GM12878 (cell line): ENCODE measurements at regions not wholly inside any gene's neighbourhood (a gene's known extent, or its start where the extent isn't known, plus 50 kb on each side); places are given as distances from the start of the nearest gene placed in this dataset.

Experiments used
- EP300 ChIP-seq, 2 experiments: fragments of 150-350 bp in 1 of 2; IDR thresholded peaks; 2 replicates each; pipeline ENCODE4 v1.6.1; 2011 to 2012; ENCODE audit warnings: low read depth in 2 of 2, low read length in 2 of 2, borderline replicate concordance in 1 of 2, improper control_type of control experiment in 1 of 2, inconsistent platforms in 1 of 2; ENCODE audit not compliant: control insufficient read depth in 1 of 2
- EZH2 ChIP-seq: IDR thresholded peaks from 2 replicates; pipeline ENCODE4 v1.6.1; 2012; ENCODE audit warnings: low read depth, mild to moderate bottlenecking, control low read depth, inconsistent platforms, low read length, borderline replicate concordance; ENCODE audit not compliant: control insufficient read depth
- NBN ChIP-seq: fragments of 450-650 bp; IDR thresholded peaks from 2 replicates; pipeline ENCODE4 v1.6.1; 2016
- TAF1 ChIP-seq: IDR thresholded peaks from 2 replicates; pipeline ENCODE4 v1.6.1; 2011; ENCODE audit warnings: mild to moderate bottlenecking, low read depth, low read length, borderline replicate concordance
- ZNF384 ChIP-seq: IDR thresholded peaks from 2 replicates; pipeline ENCODE4 v1.6.1; 2012; ENCODE audit warnings: low read depth, mild to moderate bottlenecking, low read length, improper control_type of control experiment, borderline replicate concordance

DNA sequence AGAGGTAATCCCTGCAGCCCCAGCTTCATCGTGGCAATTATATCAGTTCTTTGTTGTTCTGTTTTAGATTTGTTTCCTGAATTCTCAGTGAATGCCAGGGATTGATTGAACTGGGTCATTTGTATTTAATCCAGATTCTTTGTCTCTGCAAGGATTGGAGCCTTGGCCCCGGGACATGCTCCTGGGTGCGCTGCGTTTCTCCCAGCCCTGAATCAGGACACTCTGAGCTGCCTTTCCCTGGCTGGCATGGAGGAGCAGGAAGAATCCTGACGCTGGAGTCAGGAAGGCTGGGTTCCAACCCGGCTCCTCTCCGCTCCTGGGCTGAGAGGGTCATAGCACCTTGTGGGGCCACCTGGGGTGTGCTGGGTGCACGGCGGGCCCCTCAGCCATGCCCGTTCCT is 545.6 kb downstream of the QKI start:
- TF ChIP-seq EZH2 (no peak), ZNF384 (no peak), EP300 (IDR thresholded peaks at IDR 0.05; ENCODE audit: borderline replicate concordance in 1 of 2, control insufficient read depth in 1 of 2, low read depth in 2 of 2, low read length in 2 of 2) (no peak), NBN (no peak), TAF1 (no peak)
